ENCODE measurements at regions not wholly inside any gene's neighbourhood (a gene's known extent, or its start where the extent isn't known, plus 50 kb on each side); places are given as distances from the start of the nearest gene placed in this dataset.

DNA sequence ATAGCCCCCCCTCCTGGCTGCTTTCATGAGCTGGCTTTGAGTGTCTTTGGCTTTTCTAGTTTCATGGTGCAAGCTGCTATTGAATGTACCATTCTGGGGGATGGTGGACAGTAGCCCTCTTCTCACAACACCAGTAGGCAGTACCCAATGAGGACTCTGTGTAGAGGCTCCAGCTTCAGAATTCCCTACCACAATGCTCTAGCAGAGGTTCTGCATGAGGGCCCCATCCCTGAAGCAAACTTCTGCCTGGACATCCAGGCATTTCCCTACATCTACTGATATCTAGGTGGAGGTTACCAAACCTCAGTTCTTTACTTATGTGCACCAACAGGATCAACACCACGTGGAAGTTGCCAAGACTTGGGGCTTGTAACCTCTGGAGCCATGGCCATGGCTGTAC, 1742.9 kb downstream of the SI start:
- no peak overlapping the region for H3K27ac ChIP-seq (ENCODE audit: insufficient read length, low read depth, low read length)
- no peak for DNase-seq
- no peak overlapping the region for H4K8ac ChIP-seq (replicated peaks; ENCODE audit: insufficient read length, low read depth, low read length)
- H3K27me3 ChIP-seq (ENCODE audit: insufficient read depth, low read length): no peaks in the 10 kb centered on the region
- Mint-ChIP-seq H3K9me3 (peaks cover 20 to 26% of the 10 kb centered on the region in 2 experiments), H3K4me3 (no peak overlapping the region), H3K36me3 (ENCODE audit: insufficient read depth in 1 of 3, low read depth in 3 of 3) (peaks cover 2 to 20% (median 10%) of the 10 kb centered on the region in 3 experiments; a peak in 6 of 7 replicates), H3K4me1 (no peaks in the 10 kb centered on the region), H3K27ac (no peak overlapping the region), H3K27me3 (ENCODE audit: low read depth) (no peaks in the 10 kb centered on the region)
- no peaks in the 10 kb centered on the region for H3K79me2 ChIP-seq (ENCODE audit: insufficient read depth, low read length)
- no peak overlapping the region for H2BK12ac ChIP-seq (ENCODE audit: insufficient read length, low read depth, low read length)
- no peak overlapping the region for H2AK5ac ChIP-seq (ENCODE audit: insufficient read length, low read length)
- H3K4me1 ChIP-seq (ENCODE audit: insufficient read depth, low read length): no peaks in the 10 kb centered on the region
- H3K56ac ChIP-seq (ENCODE audit: insufficient read length, low read depth, low read length): no peak overlapping the region
- H3K23ac ChIP-seq (ENCODE audit: insufficient read length, low read depth, low read length): no peak overlapping the region
- no peak overlapping the region for H3K4ac ChIP-seq (ENCODE audit: low read depth, low read length)
- H3K4me2 ChIP-seq (ENCODE audit: insufficient read depth, insufficient read length, low read length): no peak overlapping the region
- no peak overlapping the region for H4K91ac ChIP-seq (ENCODE audit: insufficient read length, low read depth, low read length)
- H3K18ac ChIP-seq (ENCODE audit: insufficient read length, low read depth, low read length): no peak overlapping the region
- no peak overlapping the region for H2AFZ ChIP-seq (ENCODE audit: low read length)
- no peak overlapping the region for H3T11ph ChIP-seq (ENCODE audit: low read length)
- H2BK15ac ChIP-seq (ENCODE audit: low read depth, low read length): no peak overlapping the region
- TF ChIP-seq, protein P1, sequence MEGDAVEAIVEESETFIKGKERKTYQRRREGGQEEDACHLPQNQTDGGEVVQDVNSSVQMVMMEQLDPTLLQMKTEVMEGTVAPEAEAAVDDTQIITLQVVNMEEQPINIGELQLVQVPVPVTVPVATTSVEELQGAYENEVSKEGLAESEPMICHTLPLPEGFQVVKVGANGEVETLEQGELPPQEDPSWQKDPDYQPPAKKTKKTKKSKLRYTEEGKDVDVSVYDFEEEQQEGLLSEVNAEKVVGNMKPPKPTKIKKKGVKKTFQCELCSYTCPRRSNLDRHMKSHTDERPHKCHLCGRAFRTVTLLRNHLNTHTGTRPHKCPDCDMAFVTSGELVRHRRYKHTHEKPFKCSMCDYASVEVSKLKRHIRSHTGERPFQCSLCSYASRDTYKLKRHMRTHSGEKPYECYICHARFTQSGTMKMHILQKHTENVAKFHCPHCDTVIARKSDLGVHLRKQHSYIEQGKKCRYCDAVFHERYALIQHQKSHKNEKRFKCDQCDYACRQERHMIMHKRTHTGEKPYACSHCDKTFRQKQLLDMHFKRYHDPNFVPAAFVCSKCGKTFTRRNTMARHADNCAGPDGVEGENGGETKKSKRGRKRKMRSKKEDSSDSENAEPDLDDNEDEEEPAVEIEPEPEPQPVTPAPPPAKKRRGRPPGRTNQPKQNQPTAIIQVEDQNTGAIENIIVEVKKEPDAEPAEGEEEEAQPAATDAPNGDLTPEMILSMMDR (conservative IDR thresholded peaks at IDR 0.05): no peak
- H2BK20ac ChIP-seq (ENCODE audit: low read depth, low read length, poor library complexity, severe bottlenecking): no peak overlapping the region
- no peaks in the 10 kb centered on the region for H3K79me1 ChIP-seq (ENCODE audit: insufficient read depth, low read depth, low read length, poor library complexity, severe bottlenecking)
- H4K5ac ChIP-seq (ENCODE audit: insufficient read length, low read depth, low read length): no peak overlapping the region
- no CpG with 5 or more reads among the region's 1 CpG for WGBS (ENCODE audit: extremely low coverage, insufficient read length, low lambda C conversion rate)
- no peaks in the 10 kb centered on the region for H3K9me3 ChIP-seq (ENCODE audit: control insufficient read depth, low read depth, low read length)
- H2BK5ac ChIP-seq (ENCODE audit: insufficient read length, low read length): no peak overlapping the region
- no peak overlapping the region for H2BK120ac ChIP-seq (ENCODE audit: low read depth, low read length, poor library complexity, severe bottlenecking)
- no peak overlapping the region for H3K14ac ChIP-seq (ENCODE audit: insufficient read depth, low read length)
- H4K20me1 ChIP-seq (ENCODE audit: control insufficient read depth, insufficient read depth, insufficient read length): no peaks in the 10 kb centered on the region
- H3K9ac ChIP-seq (ENCODE audit: extremely low read depth, insufficient read length, low read length): no peak overlapping the region
- no peaks in the 10 kb centered on the region for H3K23me2 ChIP-seq (ENCODE audit: insufficient read length, low read depth, low read length, poor library complexity, severe bottlenecking)
